GM18909 (cell line): ENCODE measurements at regions not wholly inside any gene's neighbourhood (a gene's known extent, or its start where the extent isn't known, plus 50 kb on each side); places are given as distances from the start of the nearest gene placed in this dataset.

Source experiments
- ATAC-seq: cut with Tn5 transposase; IDR thresholded peaks from one replicate; pipeline ENCODE4 v1.9.1; 2021; ENCODE audit warnings: mild to moderate bottlenecking; ENCODE audit not compliant: unreplicated experiment, poor library complexity

GRCh38 chr4:159435561-159436023 is 332.7 kb downstream of the RAPGEF2 start:
- peak; percentile 50 for ATAC-seq

GRCh38 chr4:159443975-159444374 is 341.1 kb downstream of the RAPGEF2 start:
- no peak for ATAC-seq

- no peak for ATAC-seq
These were observed 341.8 kb downstream of the RAPGEF2 start for GRCh38 chr4:159444678-159445077.

GRCh38 chr4:159445692-159446091 is 342.8 kb downstream of the RAPGEF2 start:
- ATAC-seq: no peak

GRCh38 chr4:159446266-159446976 is 343.5 kb downstream of the RAPGEF2 start:
- ATAC-seq: peak; percentile 100

- ATAC-seq: no peak
These were observed 344.4 kb downstream of the RAPGEF2 start for GRCh38 chr4:159447296-159447695.

- ATAC-seq: no peak
These were observed 348.1 kb downstream of the RAPGEF2 start for GRCh38 chr4:159451006-159451405.

DNA sequence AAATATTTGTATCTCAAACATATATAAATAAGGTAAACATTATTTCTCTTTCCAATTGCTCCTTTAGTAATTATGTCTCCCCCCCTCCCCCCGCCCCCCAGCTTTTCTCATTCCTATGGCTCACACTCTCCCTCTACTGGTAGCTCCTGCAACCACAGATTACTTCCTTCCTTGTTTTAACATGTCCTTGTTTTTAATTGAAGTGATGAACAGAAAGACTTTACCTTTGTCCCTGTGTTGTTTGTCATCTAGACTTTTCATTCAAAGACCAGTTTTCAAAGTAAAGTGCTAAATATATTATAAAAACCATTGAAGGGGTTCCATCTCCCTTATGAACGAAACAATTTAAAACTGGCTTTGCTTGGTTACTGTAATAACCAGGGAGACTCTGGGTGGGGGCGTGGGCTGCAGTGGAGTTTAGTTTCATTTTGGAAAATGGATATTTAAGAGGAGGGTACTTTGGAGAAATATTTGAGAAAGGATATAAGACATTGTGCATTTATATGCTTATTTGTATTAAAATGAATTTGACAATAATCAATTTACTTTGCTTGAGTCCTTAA is 352.9 kb downstream of the RAPGEF2 start:
- ATAC-seq: peak; percentile 74

GRCh38 chr4:159460371-159460770 is 357.5 kb downstream of the RAPGEF2 start:
- ATAC-seq: no peak

DNA sequence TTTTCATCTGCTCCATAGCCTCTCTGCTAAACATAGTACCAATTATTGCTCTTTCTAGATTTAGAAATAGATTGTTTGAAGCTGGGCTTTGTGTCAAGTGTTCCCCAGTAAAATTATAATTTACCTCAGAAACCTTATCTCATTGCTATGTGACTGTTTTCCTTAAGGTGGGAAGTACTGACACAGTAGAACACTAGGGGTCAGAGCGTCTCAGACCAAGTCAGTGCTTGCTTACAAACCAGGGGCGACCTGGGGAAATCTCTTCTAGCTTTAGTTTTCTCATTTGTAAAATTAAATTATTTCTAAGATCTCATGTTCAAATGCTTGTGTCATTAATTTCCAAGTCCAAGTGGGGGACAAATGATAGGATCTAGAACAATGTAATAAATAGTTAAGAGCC is 360.4 kb downstream of the RAPGEF2 start:
- ATAC-seq: no peak

- ATAC-seq: no peak
These were observed 361.4 kb downstream of the RAPGEF2 start for GRCh38 chr4:159464302-159464701.

DNA sequence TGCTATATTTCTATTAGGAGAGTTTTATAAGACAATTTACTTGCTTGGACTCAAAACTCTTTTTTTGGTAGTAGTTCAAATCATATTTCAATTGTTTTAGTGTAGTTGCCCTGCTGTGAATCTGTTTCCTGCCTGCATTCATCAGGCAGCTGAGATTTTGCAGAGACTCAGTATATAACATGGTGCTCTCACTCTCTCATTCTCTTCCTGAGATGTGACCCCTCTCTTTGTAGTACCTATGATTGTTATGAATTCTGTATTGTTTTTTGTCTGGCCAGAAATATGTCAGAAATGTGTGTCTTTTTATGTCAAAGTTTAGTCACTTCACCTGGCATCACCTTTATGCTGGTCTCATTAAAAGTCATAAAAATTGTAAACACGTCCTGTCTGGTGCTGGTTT is 374.0 kb downstream of the RAPGEF2 start:
- no peak for ATAC-seq

GRCh38 chr4:159480826-159481225 is 377.9 kb downstream of the RAPGEF2 start:
- no peak for ATAC-seq

DNA sequence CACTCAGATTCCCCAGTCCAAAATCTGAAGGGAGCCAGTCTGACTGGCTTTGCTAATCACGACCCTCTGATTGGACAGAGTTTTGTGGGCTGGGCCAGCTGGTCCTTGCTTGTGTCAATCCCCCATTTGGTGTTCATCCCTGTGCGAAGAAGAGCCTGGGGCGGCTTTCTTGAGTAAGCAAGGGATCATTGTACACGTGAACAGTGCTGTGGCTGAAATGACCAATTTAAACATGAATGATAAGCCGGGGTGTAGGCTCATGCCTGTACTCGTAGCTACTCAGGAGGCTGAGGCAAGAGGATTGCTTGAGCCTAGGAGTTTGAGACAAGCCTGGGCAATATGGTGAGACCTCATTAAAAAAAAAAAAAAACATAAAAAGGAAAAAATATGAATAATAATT is 379.1 kb downstream of the RAPGEF2 start:
- no peak for ATAC-seq

DNA sequence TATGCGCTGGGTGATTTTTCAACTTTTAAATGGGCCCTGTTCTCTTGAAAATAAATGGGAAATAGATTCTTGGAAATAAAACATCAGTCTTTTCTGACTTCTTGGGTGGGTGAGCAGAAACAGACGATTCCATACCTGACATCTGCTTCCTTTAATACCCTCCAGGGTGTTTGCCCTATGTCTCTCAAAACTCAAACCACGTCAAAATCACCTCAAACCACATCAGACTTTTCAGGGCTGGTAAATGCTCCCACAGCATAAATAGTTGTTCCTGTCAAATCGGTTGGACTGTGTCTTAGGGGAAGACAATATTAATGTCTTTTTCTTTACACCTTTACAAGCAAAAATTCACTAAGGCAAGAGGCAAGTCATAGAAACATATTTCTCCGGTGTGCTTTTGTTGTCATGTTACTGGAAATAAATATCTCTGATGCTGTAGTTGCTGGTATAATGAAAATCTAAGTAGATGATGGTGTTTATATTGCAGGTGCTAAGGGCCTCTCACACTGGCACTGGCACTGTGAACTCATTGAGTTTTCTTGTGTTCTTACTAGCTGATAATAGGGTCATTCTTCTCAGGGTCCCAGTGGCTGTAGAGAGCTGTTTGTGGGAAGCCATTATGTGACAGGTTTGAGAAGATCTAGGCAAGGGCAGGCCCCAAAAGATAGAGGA is 380.4 kb downstream of the RAPGEF2 start:
- no peak for ATAC-seq

GRCh38 chr4:159483782-159484741 is 381.2 kb downstream of the RAPGEF2 start:
- ATAC-seq: no peak

DNA sequence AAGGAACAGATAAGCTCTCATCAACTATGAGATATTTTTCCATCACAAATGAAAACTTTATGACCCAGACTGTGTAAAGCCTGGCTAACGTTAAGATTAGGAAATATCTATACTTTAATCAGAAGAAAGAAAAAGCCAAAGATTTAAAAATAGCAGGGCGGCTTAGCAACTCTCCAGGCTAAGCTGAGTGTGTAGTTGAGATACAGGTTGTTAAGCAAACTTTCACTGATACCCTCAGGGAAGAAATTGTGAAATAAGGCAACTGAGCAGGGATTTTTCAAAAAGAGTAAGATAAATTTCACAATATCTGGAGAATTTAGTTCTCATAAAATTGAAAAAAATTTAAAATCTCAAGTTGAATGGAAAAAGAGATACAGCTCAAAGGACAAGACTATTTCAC is 382.0 kb downstream of the RAPGEF2 start:
- no peak for ATAC-seq

- ATAC-seq: peak; percentile 98
These were observed 384.4 kb downstream of the RAPGEF2 start for GRCh38 chr4:159487284-159487747.

DNA sequence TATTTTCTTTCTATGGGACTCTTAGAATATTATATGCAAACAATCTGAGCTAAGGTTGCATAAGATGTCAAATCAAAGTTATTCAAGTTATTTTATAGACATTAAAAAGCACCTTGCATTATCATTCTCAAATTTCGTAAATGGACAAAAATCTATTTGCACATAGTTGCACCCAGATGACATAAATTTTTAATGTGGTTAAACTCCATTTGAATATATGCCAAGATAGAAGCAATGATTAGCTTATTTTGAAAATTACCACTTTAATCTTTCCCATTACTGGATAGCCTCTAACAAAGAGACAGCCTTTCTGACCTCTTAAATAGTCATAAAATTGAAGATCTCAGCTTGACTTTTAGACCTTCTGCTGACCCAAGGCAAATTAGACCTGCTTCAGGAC is 386.8 kb downstream of the RAPGEF2 start:
- ATAC-seq: no peak

- ATAC-seq: no peak
These were observed 392.8 kb downstream of the RAPGEF2 start for GRCh38 chr4:159495515-159496236.
